GM18873 (cell line): ENCODE measurements at regions not wholly inside any gene's neighbourhood (a gene's known extent, or its start where the extent isn't known, plus 50 kb on each side); places are given as distances from the start of the nearest gene placed in this dataset.

Experiments
- ATAC-seq: cut with Tn5 transposase; IDR thresholded peaks from one replicate; pipeline ENCODE4 v1.9.1; 2021; ENCODE audit warnings: mild to moderate bottlenecking, moderate library complexity, moderate number of reproducible peaks; ENCODE audit not compliant: unreplicated experiment, low FRiP score

GRCh38 chr2:220147161-220148038 is 520.0 kb downstream of the SLC4A3 start:
- no peak for ATAC-seq

DNA sequence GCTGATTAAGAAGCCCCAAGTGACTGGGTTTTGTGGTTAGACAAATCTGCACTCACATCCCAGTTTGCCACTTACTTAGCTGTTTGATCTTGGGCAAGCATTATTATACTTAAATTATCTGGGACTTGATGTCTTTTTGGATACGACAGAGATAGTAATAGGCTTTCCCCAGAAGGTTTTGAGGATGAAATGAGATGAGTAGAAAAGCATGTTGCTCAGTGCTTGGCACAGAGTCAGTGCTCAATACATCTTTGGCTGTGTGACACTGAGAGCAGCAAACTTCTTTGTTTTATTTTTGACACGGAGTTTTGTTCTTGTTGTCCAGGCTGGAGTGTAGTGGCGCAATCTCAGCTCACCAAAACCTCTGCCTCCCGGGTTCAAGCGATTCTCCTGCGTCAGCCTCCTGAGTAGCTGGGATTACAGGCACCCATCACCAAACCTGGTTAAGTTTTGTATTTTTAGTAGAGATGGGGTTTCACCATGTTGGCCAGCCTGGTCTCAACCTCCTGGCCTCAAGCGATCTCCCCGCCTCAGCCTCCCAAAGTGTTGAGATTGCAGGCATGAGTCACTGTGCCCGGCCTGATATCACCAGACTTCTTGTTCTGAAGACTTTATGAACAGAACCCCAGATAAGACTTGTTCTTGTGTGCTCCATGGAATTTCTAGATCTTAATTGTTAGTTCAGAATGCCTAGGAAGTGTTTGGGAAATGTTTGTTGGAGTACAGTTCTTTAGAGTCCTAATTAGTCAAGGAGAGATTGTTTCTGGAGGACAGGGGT is 521.2 kb downstream of the SLC4A3 start:
- ATAC-seq = no peak

DNA sequence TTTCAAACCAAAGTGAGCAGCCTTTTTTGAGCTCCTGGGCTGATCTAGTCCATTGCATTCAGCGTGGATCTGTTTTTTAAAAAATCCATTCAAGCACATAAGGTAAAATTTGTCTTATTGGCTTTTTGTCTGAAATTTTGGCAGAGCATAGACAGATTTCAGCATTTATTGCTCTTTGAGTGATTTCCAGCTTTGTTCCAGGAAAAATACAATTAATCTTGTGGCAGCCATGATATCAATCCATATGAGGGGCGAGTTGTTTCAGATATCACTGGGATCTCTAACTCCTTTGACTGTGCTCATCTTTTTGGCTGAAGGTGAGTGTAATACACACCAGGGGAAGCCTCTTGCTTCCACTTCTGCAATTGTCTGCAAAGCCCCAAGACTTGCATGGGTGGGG is 523.9 kb downstream of the SLC4A3 start:
- no peak for ATAC-seq

GRCh38 chr2:220152281-220152935 is 525.0 kb downstream of the SLC4A3 start:
- ATAC-seq = no peak

- no peak for ATAC-seq
Measured at GRCh38 chr2:220153118-220153517, 525.7 kb downstream of the SLC4A3 start.

DNA sequence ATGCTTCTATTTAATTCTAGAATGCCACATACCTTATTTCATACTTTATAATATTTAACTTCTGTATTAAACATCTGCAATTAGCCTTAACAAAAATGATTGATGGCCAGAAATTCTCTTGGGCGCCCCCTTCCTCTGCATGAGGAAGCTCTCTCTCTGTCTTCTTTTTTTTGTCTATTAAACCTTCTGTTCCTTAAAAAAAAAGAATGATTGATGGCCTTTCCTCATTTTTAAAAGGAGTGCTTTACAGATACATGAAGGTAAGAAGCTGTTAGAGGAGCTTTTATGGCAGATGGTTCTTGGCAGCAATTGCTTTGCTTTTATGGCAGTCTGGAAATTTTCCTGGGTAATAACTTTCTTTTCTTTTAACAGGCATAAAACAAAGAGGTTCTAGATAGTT is 526.9 kb downstream of the SLC4A3 start:
- ATAC-seq = no peak

- no peak for ATAC-seq
Measured at GRCh38 chr2:220157312-220157711, 529.9 kb downstream of the SLC4A3 start.

DNA sequence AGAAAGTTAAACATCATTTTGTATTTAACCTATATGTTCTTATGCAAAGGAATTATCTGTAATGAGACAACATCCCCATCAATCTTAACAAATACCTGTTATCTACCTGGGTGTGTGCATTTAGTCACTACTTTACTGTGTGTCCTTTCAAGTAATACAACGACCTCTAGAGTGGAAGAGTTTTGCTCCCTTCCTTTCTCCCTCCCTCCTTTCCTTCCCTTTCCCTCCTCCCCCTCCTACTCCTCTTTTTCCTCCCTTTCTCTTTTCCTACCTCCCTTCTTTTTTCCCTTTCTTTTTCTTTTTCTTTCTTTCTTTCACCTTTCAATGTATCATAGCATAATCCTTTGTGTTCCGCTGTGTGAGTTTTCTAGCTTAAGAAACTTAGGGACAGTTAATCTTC is 532.3 kb downstream of the SLC4A3 start:
- no peak for ATAC-seq

DNA sequence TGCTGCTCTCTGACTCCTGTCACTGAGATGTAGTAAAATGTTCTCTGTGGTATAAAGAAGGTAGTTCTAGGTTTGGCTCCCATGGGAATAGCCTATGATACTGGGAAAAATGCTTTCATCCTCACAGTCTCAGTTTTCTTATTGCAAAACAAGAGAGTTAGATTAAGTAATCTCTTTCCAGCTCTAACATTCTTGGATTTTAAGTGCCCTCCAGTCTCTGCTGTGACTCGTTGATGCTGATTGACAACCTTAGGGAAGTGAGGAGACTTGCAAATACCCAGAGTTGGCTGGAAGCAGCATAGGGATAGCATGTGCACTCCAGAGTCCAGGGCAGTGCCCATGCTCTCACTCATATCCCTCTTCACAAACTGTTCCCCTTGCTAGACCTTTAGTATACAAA is 534.9 kb downstream of the SLC4A3 start:
- ATAC-seq = no peak

GRCh38 chr2:220163486-220163885 is 536.1 kb downstream of the SLC4A3 start:
- no peak for ATAC-seq

GRCh38 chr2:220165401-220165800 is 538.0 kb downstream of the SLC4A3 start:
- no peak for ATAC-seq

- no peak for ATAC-seq
Measured at GRCh38 chr2:220166616-220167015, 539.2 kb downstream of the SLC4A3 start.

- ATAC-seq = no peak
Measured at GRCh38 chr2:220167956-220168355, 540.5 kb downstream of the SLC4A3 start.

- ATAC-seq = no peak
Measured at GRCh38 chr2:220168891-220169546, 541.6 kb downstream of the SLC4A3 start.

DNA sequence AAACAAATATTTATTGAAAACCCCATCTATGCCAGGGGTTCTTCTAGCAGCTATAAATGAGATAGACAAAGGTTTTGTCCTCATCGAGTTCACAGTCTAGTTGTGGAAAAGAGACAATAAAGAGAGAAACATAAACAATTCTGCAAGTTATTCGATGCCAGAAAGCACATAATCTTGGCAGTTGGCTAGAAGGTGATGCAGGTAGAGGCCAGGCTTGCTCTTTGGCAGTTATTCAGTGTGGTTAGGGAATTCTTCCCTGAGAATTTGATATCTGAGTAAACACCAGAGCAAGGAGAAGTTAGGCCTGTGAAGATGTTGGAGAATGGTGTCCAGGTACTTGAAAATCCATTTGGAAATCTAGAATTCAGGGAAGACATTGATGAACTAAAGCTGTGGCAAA is 547.4 kb downstream of the SLC4A3 start:
- ATAC-seq = no peak

GRCh38 chr2:220175967-220176366 is 548.5 kb downstream of the SLC4A3 start:
- ATAC-seq = no peak

DNA sequence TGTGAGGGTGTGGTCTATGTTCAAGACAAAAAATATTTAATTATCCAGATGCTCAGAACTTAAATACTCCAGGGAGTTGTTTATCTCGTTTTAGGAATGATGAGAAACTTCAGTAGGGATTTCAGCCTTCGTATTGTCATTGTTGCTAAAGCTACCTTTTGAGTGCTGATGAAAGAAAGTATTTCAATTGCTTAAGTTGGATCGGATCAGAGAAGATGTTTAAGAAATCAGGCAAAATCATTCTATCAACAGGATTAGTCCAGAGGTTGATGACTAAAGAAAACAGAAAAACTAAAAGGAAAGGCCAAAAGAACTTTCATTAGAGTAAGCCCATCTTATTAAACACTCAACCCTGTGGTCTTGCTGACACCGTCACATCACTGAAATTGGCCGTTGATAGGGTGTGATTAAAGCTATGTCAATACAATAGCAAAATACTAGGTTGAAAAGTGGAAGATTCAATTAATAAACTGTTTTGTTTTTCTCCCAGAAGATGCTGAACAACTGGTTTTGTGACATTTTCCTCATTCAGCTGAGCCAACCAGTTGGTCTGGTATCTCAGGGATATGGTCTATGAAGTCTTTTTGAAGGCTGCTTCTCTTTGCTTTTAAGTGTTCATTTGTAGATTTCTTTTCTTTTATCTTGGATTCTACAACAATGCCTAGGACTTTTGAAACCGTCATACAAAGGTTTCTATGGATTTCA is 551.7 kb downstream of the SLC4A3 start:
- ATAC-seq = no peak

DNA sequence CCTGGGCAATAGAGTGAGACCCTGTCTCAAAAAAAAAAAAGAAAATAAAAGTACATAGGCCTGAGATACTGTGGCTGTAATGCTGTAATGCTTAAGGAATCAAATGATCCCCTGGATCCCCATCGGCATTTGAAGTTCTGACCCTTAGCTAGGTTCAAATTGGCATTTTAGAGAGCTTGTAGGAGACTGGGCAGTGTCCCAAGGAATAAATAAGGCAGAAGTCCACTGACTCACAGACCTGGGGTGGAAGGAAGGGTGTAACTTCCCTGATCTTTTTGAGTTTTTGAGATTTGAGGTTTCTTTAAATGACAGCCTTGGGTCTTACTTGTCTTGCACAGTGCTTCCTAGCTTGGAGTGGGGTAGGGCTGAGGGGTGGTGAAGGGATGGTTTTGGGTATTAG is 553.7 kb downstream of the SLC4A3 start:
- no peak for ATAC-seq

DNA sequence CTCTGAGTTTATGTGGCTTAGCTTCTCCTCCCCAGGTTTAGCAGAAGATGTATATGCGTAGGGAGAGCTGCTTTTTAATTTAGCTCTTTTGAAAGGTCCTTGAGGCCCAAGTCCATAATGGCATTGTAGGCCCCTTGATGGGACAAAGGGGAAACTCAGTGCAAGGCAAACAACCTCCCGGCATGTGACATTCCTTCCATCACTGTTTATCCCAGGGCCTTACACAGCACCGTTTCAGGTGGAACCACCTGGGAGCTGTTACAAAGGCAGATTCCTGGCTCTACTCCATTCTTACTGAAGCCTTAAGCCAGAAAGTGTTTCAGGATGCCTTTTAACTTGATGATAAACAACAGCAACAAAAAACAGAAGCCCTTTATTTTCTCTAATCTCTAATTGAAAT is 555.4 kb downstream of the SLC4A3 start:
- ATAC-seq = no peak

GRCh38 chr2:220185766-220186305 is 558.4 kb downstream of the SLC4A3 start:
- no peak for ATAC-seq
